OCI-LY3 (cell line): ENCODE measurements at regions not wholly inside any gene's neighbourhood (a gene's known extent, or its start where the extent isn't known, plus 50 kb on each side); places are given as distances from the start of the nearest gene placed in this dataset.

Experiments used
- EZH2phosphoT487 ChIP-seq: fragments of 200-600 bp; shearing (Covaris generic); IDR thresholded peaks from 2 replicates; pipeline ENCODE4 v1.6.1; 2018; ENCODE audit warnings: antibody characterized with exemption, mixed run types, low read depth
- TF ChIP-seq, protein P1 (sequence below): fragments of 200-600, 300-600 bp; sonication (generic); IDR thresholded peaks from 2 replicates; pipeline ENCODE4 v1.5.1; 2014; ENCODE audit warnings: antibody characterized with exemption, low read length, low read depth

- TF ChIP-seq, protein P1, sequence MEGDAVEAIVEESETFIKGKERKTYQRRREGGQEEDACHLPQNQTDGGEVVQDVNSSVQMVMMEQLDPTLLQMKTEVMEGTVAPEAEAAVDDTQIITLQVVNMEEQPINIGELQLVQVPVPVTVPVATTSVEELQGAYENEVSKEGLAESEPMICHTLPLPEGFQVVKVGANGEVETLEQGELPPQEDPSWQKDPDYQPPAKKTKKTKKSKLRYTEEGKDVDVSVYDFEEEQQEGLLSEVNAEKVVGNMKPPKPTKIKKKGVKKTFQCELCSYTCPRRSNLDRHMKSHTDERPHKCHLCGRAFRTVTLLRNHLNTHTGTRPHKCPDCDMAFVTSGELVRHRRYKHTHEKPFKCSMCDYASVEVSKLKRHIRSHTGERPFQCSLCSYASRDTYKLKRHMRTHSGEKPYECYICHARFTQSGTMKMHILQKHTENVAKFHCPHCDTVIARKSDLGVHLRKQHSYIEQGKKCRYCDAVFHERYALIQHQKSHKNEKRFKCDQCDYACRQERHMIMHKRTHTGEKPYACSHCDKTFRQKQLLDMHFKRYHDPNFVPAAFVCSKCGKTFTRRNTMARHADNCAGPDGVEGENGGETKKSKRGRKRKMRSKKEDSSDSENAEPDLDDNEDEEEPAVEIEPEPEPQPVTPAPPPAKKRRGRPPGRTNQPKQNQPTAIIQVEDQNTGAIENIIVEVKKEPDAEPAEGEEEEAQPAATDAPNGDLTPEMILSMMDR, result no peak
- no peak for TF ChIP-seq EZH2phosphoT487
Observed at GRCh38 chr5:165152058-165152457, 1646.6 kb downstream of the MAT2B start.
